Osteocyte (in vitro differentiated cells): ENCODE measurements at regions not wholly inside any gene's neighbourhood (a gene's known extent, or its start where the extent isn't known, plus 50 kb on each side); places are given as distances from the start of the nearest gene placed in this dataset.
"Not testable (repeated sequence)": the region's sequence is repeated elsewhere in the genome, so short reads cannot be mapped to it uniquely, and the experiment has no call there.

Experiments used
- DNase-seq: peaks from one replicate; pipeline ENCODE4 v3.0.0; 2021; ENCODE audit warnings: mixed read lengths; ENCODE audit not compliant: unreplicated experiment; ENCODE audit errors: extremely low spot score
- H3K27ac Mint-ChIP-seq: one replicate; pipeline ENCODE4 v1.8.0; 2021; ENCODE audit warnings: mild to moderate bottlenecking, mixed read lengths; ENCODE audit not compliant: unreplicated experiment
- H3K27me3 Mint-ChIP-seq: one replicate; pipeline ENCODE4 v1.8.0; 2021; ENCODE audit warnings: mixed read lengths; ENCODE audit not compliant: unreplicated experiment
- H3K36me3 Mint-ChIP-seq: one replicate; pipeline ENCODE4 v1.8.0; 2021; ENCODE audit warnings: mixed read lengths; ENCODE audit not compliant: unreplicated experiment
- H3K4me1 Mint-ChIP-seq: one replicate; pipeline ENCODE4 v1.8.0; 2021; ENCODE audit warnings: mixed read lengths; ENCODE audit not compliant: unreplicated experiment
- H3K4me3 Mint-ChIP-seq: one replicate; pipeline ENCODE4 v1.8.0; 2021; ENCODE audit warnings: mild to moderate bottlenecking, moderate library complexity, mixed read lengths; ENCODE audit not compliant: unreplicated experiment
- H3K9me3 Mint-ChIP-seq: one replicate; pipeline ENCODE4 v1.8.0; 2021; ENCODE audit warnings: mixed read lengths; ENCODE audit not compliant: unreplicated experiment
- TF ChIP-seq, protein P1 (sequence below): fragments of 200-600 bp; sonication (generic); IDR thresholded peaks from 2 replicates; pipeline ENCODE4 v1.5.0; 2021; ENCODE audit warnings: antibody characterized with exemption, mild to moderate bottlenecking, moderate library complexity

- H3K9me3 Mint-ChIP-seq: peaks cover 12% of the 10 kb centered on the region
- no peaks in the 10 kb centered on the region for H3K27me3 Mint-ChIP-seq
- no peaks in the 10 kb centered on the region for H3K36me3 Mint-ChIP-seq
- TF ChIP-seq, protein P1, sequence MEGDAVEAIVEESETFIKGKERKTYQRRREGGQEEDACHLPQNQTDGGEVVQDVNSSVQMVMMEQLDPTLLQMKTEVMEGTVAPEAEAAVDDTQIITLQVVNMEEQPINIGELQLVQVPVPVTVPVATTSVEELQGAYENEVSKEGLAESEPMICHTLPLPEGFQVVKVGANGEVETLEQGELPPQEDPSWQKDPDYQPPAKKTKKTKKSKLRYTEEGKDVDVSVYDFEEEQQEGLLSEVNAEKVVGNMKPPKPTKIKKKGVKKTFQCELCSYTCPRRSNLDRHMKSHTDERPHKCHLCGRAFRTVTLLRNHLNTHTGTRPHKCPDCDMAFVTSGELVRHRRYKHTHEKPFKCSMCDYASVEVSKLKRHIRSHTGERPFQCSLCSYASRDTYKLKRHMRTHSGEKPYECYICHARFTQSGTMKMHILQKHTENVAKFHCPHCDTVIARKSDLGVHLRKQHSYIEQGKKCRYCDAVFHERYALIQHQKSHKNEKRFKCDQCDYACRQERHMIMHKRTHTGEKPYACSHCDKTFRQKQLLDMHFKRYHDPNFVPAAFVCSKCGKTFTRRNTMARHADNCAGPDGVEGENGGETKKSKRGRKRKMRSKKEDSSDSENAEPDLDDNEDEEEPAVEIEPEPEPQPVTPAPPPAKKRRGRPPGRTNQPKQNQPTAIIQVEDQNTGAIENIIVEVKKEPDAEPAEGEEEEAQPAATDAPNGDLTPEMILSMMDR: no peak
- no peak overlapping the region for H3K4me3 Mint-ChIP-seq
- no peaks in the 10 kb centered on the region for H3K4me1 Mint-ChIP-seq
- H3K27ac Mint-ChIP-seq: no peak overlapping the region
- no peak for DNase-seq
These were observed 105.1 kb downstream of the SOX1 start for GRCh38 chr13:112172017-112172416.

- Mint-ChIP-seq H3K27ac (no peak overlapping the region), H3K4me1 (no peaks in the 10 kb centered on the region), H3K36me3 (no peaks in the 10 kb centered on the region), H3K9me3 (peaks cover 17% of the 10 kb centered on the region), H3K4me3 (no peak overlapping the region), H3K27me3 (no peaks in the 10 kb centered on the region)
- TF ChIP-seq, protein P1: no peak
- DNase-seq: no peak
These were observed 105.8 kb downstream of the SOX1 start for GRCh38 chr13:112172641-112173251.

DNA sequence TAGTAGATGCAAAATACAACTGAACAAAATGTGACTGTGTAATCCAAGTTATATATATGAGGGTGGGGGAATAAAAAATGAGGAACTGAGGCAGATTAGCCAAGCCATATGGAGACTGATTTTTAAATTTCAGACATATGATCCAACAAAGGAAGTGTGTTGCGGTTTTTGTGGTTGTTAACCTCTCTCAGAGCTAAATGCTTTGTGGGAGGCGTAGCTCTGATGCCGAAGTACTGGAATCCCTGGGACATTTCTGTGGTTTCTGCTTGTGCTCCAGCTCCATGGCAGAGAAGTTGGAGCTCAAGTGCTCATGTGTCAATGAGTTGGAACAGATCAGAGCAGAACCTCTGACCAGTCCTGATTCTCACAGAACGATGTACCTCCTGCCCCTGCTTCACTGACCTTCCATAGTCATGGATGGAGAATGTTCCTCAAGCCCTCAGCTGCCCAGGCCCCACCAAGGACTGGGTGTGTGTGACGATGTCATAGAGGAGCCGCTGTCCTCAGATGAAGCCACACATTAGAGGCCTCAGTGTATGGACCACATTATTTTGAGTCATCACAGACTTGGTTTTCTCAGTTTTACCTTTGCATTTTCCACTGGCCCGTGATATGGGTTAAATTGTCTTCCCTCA is 107.6 kb downstream of the SOX1 start:
- Mint-ChIP-seq H3K9me3 (peaks cover 20% of the 10 kb centered on the region), H3K36me3 (no peaks in the 10 kb centered on the region), H3K27ac (no peak overlapping the region), H3K4me3 (no peak overlapping the region), H3K4me1 (no peaks in the 10 kb centered on the region), H3K27me3 (no peaks in the 10 kb centered on the region)
- DNase-seq: no peak
- TF ChIP-seq, protein P1: no peak

GRCh38 chr13:112175162-112176075 is 108.5 kb downstream of the SOX1 start:
- H3K27ac Mint-ChIP-seq: no peak overlapping the region
- H3K9me3 Mint-ChIP-seq: peaks cover 20% of the 10 kb centered on the region
- H3K27me3 Mint-ChIP-seq: no peaks in the 10 kb centered on the region
- no peaks in the 10 kb centered on the region for H3K36me3 Mint-ChIP-seq
- H3K4me1 Mint-ChIP-seq: no peaks in the 10 kb centered on the region
- no peak for DNase-seq
- H3K4me3 Mint-ChIP-seq: no peak overlapping the region
- TF ChIP-seq, protein P1: no peak

DNA sequence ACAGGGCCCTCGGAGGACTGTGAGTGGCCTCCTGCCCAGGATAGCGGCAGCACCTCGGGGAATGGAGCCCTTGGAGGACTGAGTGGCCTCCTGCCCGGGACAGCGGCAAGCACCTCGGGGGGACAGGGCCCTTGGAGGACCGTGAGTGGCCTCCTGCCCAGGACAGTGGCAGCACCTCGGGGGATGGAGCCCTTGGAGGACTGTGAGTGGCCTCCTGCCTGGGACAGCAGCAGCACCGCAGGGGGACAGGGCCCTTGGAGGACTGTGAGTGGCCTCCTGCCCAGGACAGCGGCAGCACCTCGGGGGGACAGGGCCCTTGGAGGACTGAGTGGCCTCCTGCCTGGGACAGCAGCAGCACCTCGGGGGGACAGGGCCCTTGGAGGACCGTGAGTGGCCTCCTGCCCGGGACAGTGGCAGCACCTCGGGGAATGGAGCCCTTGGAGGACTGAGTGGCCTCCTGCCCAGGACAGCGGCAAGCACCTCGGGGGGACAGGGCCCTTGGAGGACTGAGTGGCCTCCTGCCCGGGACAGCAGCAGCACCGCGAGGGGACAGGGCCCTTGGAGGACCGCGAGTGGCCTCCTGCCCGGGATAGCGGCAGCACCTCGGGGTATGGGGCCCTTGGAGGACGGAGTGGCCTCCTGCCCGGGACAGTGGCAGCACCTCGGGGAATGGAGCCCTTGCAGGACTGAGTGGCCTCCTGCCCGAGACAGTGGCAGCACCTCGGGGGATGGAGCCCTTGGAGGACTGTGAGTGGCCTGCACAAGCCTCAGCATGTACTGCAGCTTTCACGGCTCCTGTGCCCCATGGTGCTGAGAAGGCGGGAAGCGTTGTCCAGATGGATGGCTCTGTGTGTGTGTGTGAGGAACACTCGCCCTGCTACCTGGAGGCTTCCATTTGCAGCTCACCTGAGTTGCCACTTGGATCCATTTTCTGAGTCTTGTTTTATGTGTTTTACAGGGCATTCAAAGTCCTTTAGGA is 109.5 kb downstream of the SOX1 start:
- not testable (repeated sequence) for H3K36me3 Mint-ChIP-seq, H3K27me3 Mint-ChIP-seq, H3K4me3 Mint-ChIP-seq, H3K27ac Mint-ChIP-seq, H3K4me1 Mint-ChIP-seq, DNase-seq
- peaks cover 20% of the 10 kb centered on the region for H3K9me3 Mint-ChIP-seq
